SKM-1 treated with dmso at 0.1 percent for 144 hours (cell line): ENCODE measurements at regions not wholly inside any gene's neighbourhood (a gene's known extent, or its start where the extent isn't known, plus 50 kb on each side); places are given as distances from the start of the nearest gene placed in this dataset.

ENCODE experiments used
- DNase-seq: peaks from one replicate; lab custom pipeline; 2025; ENCODE audit not compliant: unreplicated experiment; lab: John Stamatoyannopoulos, UW

GRCh38 chr20:41952166-41952565, 334.0 kb upstream of the CHD6 start:
- no peak for DNase-seq

DNA sequence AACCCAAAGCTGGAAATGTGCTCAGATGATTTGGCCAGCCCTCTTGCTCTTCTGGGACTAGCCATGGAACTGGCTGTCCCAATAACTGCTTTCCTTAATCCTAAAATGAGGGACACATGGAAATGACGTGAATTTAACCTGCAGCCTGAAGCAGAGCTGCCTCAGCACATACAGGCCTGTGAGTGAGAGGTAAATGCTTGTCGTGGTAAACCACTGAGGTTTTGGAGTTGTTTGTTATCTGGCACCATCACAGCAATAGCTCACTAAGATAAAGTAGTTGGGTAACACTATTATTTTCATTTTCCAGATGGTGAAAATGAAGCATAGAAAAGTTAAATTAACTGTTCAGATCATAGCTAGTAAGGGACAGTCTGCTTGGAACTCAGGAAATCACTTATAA, 333.4 kb upstream of the CHD6 start:
- DNase-seq: no peak

- DNase-seq: no peak
Measured at GRCh38 chr20:41939659-41940058, 321.5 kb upstream of the CHD6 start.

GRCh38 chr20:41938353-41938752, 320.2 kb upstream of the CHD6 start:
- DNase-seq: no peak

DNA sequence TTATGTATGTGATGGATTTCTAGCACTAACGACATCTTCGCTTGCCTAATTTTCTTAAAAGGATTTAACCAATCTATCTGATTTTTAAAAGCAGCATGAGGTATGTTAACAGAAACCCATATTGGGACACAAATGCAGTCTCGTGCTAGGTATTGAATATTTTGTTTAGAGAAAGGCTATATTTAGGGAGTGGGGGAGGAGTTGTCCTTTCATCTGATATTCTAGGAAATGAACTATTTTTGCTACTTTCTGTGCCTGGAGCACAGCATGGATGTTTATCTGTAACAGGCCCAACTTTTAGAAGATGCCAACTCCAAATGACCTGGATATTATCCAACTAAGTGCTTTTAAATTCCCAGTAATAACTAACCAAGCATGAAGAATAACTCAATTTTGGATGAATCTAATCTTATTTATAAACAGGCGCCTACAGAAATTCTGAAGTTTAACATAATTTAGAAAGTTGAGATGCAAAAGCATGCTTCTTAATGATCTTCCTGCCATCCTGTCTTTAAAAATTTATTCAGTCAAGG, 317.1 kb upstream of the CHD6 start:
- DNase-seq: no peak

DNA sequence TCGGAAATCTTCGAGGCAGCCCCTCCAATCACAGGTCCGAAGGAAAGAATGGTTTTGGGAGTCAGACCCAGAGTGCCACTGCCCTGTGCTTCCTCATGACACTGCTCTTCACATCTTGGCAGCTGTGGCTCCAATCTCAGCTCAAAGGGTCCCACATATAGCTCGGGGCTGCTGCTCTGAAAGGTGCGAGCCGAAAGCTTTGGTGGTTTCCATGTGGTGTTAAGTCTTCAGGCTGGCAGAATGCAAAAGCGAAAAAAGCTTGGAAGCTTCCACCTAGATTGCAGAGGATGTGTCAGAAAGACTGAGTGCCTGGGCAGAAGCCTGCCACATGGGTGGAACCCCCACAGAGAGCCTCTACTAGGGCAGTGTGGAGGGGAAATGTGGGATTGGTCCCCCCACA, 314.3 kb upstream of the CHD6 start:
- no peak for DNase-seq

DNA sequence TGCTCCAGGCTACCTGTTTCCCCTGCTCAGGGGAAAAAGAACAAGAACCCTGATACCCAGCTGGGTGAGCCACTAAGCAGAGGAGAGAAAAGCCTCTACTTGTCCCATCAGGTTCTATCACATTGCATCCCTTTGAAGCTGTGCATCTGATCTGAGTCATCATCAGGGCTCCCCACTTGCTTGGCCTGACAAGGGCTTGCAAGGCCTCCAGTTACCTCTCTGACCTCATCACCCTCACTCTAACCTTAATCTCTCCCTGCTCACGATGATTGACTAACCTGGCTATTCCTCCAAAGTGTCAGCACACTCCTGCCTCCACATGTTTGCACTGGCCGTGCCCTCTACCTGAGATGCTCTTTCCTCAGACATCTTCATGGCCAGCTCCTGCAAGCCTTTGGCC, 309.5 kb upstream of the CHD6 start:
- no peak for DNase-seq

DNA sequence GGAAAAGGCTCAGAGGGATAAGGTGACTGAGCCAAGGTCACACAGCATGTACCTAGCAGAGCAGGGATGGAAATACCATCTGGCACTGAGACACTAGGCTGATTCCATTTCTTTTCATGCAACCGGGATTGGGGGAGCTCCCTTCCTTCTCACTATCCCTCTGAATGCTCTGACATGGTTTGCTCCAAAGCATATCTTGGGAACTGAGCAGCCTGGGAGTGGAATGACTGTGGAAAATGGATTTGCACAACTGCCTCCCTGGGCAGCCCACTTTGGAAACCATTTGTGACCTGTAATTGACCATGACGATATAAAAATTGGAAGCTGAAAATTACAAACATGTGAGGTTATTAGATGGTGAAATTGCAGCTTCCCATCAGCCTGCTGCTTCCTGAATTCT, 309.0 kb upstream of the CHD6 start:
- no peak for DNase-seq

- no peak for DNase-seq
Measured at GRCh38 chr20:41925476-41925875, 307.3 kb upstream of the CHD6 start.

DNA sequence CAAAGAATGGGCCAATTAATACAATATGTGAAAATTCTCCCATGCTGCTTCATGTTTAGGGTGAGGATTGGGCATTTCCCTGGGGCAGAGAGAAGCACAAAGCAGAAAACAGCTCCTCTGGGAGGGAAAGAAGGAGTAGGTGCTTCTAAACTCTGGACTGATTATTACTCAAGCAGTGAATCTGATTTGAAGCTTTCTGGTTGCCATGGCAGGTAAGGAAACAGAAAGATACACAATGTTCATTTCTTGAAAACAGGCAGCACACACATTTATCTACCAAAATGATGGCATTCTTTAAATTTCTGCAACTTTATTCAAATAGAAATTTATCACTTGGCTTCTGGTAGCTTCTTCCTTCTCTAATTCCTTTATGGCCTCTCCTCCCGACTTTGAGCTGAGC, 305.4 kb upstream of the CHD6 start:
- DNase-seq: no peak

- no peak for DNase-seq
Measured at GRCh38 chr20:41913146-41913545, 295.0 kb upstream of the CHD6 start.

DNA sequence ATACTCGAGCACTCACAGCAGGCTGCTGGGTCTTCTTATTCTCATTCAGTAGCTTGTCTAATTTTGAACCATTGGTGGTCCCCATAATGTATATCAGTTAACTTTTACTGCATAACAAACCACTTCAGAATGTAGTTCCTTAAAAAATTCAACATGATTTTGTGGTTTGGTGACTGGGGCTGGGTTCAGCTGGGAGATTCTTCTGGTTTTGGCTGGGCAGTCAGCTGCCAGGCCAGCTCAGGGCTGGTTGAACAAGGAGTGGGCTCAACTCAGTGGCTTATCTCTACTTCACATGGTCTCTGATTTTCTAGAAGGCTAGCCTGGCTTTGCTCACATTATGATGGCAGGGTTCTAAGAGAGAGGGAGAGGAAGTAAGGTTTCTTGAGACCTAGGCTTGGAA, 292.4 kb upstream of the CHD6 start:
- no peak for DNase-seq

GRCh38 chr20:41905199-41905598, 287.0 kb upstream of the CHD6 start:
- no peak for DNase-seq

DNA sequence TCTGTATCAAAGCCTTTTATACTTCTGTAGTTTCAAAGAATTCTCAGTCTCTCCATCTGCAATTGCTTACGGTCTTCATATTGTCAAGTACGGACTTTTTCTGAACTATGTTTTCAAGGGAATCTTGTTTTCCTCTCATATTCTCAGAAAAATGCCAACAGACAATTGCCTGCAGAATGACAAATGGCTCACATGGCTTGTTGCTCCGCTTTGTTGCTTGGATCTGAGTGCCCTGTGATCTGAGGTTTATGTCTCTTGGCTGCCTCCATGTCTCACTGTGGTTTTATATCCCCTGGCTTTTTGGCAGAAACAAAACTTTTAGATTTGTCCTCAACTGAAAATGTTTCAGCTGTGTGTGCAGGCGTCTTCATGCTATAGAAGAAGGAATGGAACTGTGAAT, 285.4 kb upstream of the CHD6 start:
- no peak for DNase-seq

DNA sequence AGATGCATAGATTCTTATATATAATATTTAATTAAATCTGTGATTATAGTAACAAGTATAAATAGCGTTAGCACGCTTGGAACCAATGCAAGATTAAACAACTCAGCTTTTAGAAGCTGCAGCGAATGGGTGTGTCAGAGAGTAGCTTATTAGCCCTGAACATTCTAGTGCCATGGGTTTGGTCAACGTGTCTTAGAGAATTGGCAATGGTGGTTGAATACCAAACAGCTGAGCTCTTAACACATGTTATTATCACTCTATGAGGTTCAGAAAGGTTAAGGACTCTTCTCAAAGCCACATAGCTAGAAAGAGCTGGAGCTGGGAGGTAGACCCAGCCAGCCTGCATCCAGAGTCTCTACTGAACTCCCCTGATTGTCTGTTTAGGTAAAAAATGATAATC, 284.2 kb upstream of the CHD6 start:
- no peak for DNase-seq

DNA sequence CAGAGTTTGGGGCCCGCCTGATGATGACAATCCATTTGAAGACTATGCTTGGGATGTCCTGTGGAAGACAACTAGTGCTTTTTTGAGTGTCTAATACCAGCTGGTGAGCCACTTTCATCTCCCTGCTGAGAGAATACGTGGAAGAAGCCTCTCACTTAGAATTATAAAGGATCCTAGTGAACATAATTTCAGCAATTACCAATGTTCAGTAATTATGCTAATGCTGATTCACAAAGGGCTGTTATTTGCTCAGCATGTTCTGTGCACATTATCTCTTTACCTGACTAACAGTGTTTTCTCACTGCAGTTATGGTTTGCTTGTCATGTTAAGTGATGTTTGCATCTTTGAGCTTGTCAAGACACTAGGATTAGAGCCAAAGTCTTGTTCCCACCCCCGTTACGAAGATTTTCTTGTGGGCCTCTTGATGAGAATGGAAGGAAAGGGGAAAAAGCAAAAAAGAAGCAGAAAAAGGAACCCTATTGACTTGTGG, 282.1 kb upstream of the CHD6 start:
- no peak for DNase-seq

DNA sequence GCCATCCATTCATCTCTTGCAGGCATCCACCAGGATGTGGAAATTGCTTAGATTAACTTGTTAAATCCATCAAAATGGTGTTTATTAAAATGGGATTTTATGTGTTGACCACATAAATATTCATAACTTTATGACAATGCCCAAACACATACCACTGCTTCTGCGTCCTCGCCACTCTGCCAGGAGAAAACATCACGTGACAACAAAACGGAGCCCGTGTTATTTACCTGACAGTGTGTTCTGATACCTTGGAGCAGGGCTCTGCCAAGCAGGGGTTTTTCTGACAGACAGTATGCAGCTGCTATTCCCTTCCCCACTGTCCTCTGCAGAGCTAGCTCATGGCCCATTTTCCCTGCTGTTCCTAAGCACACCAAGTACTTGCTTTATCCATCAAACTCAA, 279.5 kb upstream of the CHD6 start:
- DNase-seq: no peak

- no peak for DNase-seq
Measured at GRCh38 chr20:41895241-41896032, 277.3 kb upstream of the CHD6 start.

DNA sequence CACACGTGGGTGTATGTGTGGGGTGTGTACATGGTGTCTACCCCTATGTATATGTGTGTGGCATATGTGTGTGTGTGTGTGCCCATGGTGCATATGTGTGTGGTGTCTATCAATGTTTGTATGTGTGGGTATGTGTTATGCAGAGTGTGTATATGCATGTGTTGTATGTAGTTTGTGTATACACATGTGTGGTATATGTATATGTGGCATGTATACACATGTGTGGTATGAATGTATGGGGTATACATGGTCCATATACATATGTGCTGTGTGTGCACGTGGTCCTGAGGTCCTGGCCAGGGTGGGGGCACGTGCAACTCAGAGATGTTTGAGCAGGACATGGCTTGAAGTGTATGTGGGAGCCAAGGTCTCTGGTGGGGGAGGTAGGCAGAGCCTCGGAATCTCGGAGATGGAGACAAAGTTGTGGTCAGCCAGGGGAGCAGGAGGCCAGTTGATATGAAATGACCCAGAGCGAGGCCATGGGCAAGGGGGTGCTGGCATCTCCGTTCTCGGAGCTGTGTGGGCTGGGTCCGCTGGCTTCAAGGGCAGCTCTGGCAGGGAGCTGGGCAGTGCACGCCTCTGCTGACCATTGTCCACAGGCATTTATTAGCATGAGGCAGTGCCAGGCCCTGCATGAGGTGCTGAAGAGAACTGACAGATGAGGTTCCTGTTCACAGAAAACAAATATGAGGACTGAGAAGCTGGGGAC, 276.2 kb upstream of the CHD6 start:
- no peak for DNase-seq

- DNase-seq: no peak
Measured at GRCh38 chr20:41892031-41892430, 273.9 kb upstream of the CHD6 start.

DNA sequence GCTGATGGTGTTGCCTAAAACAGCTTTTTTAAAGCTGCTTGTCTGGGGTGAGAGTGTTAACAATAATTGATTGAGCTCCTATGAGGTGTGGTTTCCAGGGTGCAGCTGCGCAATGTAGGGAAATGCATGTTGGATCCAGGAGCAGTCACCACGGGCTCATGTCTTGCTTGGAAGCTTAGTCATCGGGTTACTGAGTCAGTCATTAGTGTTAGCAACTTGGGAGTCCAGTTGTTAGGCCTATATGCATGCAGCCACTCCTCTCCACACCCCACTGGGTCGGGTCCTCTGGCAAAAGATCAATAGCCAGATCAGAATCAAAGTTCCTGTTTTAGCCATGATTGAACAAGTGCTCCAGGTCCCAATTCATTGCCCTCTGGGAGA, 271.7 kb upstream of the CHD6 start:
- DNase-seq: no peak

GRCh38 chr20:41889126-41889843, 271.1 kb upstream of the CHD6 start:
- DNase-seq: no peak
